ENCODE measurements at regions not wholly inside any gene's neighbourhood (a gene's known extent, or its start where the extent isn't known, plus 50 kb on each side); places are given as distances from the start of the nearest gene placed in this dataset.
"Not testable (repeated sequence)": the region's sequence is repeated elsewhere in the genome, so short reads cannot be mapped to it uniquely, and the experiment has no call there.

DNA sequence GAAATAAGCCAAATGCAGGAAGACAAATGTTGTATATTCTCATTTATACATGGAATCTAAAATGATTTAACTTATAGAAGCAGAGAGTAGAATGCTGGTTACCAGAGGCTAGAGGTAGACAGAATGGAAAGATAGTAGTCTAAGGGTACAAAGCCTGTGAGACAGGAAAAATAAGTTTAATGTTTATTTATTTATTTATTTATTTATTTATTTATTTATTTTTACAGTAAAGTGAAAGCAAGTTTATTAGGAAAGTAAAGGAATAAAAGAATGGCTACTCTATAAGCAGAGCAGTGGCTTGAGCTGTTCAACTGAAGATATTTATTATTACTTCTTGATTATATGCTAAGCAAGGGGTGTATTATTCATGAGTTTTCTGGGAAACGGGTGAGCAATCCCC, 203.2 kb downstream of the LAS1L start:
- no peak for DNase-seq

DNA sequence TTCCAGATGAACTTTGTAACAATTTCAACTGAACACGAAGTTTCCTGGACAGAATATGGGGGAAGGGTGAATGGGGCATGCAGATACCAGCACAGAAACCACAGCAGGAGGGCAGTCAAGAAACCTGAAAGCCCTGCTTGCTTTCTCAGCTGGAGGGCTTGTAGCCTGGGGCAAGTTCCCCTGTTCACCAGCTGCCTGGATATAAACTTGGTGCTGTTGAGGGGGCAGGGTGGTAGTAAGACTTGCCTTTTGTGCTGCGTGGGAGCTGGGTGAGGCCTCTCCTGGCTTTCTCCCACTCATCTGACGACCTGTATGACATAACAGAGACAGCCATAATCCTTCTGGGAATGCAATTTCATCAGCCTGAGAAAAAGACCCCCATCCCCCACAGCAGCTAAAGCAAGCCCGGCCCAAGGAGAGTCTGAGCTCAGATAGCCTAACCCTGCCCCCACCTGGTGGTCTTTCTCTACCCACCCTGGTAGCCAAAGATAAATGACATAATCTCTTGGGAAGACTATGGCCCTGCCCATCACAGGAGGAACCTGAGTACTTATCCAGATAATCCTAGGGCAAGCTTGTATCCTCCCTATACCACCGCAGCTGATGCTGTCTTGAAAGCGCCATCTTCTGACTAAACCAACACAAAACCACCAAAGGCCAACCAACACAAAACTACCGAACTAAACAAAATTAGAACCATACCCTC, 234.3 kb downstream of the LAS1L start:
- DNase-seq: no peak

DNA sequence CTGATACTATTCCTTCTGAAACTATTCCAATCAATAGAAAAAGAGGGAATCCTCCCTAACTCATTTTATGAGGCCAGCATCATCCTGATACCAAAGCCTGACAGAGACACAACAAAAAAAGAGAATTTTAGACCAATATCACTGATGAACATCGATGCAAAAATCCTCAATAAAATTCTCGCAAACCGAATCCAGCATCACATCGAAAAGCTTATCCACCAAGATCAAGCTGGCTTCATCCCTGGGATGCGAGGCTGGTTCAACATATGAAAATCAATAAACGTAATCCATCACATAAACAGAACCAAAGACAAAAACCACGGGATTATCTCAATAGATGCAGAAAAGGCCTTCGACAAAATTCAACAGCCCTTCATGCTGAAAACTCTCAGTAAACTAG, 251.7 kb downstream of the LAS1L start:
- DNase-seq: not testable (repeated sequence)

DNA sequence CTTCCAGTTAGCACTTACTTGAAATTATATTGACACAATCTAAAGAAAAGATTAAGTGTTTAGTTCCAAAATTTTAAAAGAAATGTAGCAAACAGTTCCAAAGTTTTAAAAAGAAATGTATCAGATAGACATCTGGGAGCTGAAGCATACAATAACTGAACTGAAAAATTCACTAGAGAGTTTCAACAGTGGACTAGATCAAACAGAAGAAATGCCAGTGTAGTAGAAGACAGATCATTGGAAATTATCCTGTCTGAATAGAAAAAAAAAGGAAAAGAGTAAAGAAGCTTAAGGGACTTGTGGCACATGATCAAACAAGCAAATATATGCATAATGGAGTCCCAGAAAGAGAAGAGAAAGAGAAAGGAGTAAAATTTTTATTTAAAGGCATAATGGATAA, 261.4 kb downstream of the LAS1L start:
- DNase-seq: no peak

GRCh38 chrX:65266482-65266881, 268.1 kb downstream of the LAS1L start:
- DNase-seq: no peak

GRCh38 chrX:65253817-65254216, 277.6 kb upstream of the ZC4H2 start:
- no peak for DNase-seq

DNA sequence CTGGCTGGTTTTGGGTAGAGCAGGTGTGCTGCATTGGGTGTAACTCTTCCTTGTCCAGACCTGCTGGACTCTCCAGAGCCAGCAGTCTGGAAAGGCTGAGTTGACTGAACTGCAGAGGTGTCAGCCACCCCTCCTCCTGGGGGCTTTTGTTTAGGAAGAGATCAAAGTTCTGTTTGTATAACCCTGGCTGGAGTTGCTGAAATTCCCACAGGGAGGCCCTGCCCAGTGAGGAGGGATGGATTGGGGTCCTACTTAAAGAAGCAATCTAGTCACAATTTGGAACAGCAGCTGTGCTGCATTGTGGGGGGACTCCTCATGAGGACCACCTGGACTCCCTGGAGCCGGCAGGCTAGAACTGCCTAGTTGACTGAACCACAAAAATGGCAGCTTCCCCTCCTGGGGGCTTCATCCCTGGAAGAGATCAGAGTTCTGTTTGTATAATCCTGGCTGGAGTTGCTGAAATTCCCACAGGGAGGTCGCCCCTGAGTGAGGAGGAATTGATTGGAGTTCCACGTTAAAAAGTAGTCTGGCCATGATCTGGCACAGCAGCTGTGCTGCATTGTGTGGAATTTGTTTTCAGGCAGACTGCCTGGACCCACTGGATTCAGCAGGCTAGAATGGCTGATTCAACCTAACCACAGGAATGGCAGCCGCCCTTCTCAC, 264.9 kb upstream of the ZC4H2 start:
- no peak for DNase-seq

- no peak for DNase-seq
Observed at GRCh38 chrX:65203545-65203944, 227.3 kb upstream of the ZC4H2 start.

GRCh38 chrX:65196758-65197360, 220.6 kb upstream of the ZC4H2 start:
- no peak for DNase-seq

GRCh38 chrX:65195621-65196020, 219.4 kb upstream of the ZC4H2 start:
- DNase-seq: no peak

DNA sequence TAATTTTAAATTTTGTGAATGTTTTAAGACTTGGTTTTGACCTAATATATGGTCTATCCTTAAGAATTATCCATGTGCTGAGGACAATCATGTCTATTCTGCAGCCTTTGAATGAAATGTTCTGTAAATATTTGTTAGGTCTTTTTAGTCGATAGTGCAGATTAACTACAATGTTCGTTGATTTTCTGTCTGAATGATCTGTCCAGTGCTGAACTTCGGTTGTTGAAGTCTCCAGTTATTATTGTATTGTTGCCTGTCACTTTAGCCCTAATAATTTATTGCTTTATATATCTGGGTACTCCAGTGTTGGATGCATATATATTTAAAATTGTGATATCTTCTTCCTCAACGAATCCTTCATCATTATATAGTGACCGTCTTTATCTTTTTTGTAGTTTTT, 218.3 kb upstream of the ZC4H2 start:
- no peak for DNase-seq

DNA sequence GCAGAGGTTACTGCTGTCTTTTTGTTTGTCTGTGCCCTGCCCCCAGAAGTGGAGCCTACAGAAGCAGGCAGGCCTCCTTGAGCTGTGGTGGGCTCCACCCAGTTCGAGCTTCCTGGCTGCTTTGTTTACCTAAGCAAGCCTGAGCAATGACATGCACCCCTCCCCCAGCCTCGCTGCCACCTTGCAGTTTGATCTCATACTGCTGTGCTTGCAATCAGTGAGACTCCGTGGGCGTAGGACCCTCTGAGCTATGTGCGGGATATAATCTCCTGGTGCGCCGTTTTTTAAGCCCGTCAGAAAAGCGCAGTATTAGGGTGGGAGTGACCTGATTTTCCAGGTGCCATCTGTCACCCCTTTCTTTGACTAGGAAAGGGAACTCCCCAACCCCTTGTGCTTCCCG, 187.1 kb upstream of the ZC4H2 start:
- not testable (repeated sequence) for DNase-seq

- DNase-seq: no peak
Observed at GRCh38 chrX:65148232-65148631, 172.0 kb upstream of the ZC4H2 start.

DNA sequence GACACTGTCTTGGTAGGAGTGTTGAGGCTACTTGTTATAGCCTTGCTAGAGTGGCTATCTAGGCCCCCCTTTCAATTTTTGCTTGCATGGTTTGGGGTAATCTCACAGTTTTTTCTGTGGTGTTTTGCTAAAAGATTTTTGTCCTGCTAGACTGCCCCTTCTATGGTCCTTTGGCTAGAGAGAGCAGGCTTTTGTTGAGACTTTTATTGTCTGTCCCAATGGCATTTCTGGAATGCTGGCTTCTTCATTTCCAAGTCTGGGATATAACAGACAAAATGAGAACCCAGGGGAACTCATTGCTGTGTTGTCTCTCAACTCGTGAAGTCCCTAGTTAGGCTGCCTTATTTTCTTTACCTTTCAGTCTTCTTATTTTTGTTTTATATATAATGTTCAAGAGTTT, 160.2 kb upstream of the ZC4H2 start:
- no peak for DNase-seq

DNA sequence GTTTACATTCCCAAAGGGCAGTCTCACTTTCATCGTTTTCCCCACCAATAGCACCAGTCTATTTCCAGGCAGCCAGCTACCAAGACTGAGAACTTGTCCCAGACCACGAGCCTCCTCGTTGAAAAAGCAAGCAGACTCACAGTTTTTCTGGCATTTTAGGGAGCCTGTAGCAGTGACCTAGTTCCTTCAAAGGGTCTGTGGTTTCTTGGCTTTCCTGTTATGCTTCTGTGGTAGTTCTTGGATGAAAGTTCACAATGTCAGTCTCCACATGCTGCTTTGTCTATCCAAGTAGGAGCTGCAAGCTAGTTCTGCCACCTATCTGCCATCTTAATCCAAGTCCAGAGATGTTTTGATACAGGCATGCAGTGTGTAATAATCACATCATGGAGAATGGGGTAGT, 151.6 kb upstream of the ZC4H2 start:
- no peak for DNase-seq

GRCh38 chrX:65098851-65099250, 122.6 kb upstream of the ZC4H2 start:
- DNase-seq: no peak

GRCh38 chrX:65093658-65094057, 117.4 kb upstream of the ZC4H2 start:
- no peak for DNase-seq

GRCh38 chrX:65073233-65073632, 97.0 kb upstream of the ZC4H2 start:
- no peak for DNase-seq

DNA sequence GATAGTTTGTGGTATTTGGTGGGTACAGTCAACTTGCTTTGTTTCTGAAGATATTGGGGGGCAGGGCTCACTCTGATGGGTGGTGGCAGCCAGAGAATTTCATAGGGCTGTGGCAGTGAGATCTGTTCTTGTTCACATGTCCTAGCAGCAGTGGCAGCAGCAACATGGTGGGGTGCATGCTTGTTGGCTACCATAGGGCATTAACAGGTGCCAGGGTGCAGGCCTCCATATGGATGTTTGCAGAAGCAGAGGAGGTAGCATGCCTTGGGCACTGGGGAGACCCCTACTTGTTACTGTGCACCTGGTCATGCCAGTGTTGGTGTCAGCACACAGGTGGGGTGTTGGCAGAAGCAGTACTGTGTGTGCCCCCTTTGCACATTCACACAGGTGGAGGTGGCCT, 96.3 kb upstream of the ZC4H2 start:
- no peak for DNase-seq

DNA sequence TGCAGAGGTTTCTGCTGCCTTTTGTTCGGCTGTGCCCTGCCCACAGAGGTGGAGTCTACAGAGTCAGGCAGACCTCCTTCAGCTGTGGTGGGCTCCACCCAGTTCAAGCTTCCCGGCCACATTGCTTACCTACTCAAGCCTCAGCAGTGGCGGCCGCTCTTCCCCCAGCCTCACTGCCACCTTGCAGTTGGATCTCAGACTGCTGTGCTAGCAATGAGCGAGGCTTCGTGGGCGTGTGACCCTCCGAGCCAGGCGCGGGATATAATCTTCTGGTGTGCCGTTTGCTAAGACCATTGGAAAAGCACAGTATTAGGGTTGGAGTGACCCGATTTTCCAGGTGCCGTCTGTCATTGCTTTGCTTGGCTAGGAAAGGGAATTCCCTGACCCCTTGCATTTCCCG, 82.4 kb upstream of the ZC4H2 start:
- DNase-seq: not testable (repeated sequence)

DNA sequence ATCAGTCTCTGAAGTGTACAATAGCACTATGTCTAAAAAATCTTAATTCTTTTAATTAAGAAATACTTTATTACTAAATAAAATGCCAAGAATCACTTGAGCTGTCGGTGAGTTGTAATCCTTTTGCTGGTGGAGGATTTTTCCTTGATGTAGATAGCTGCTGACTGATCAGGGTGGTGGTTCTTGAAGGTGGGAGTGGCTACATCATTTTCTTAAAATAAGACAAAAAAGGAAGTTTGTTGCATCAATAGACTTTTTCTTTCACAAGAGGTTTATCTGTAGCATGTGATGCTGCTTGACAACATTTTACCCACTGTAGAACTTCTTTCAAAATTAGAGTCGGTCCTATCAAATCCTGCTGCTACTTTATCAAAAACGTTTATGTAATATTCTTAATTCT, 68.8 kb upstream of the ZC4H2 start:
- no peak for DNase-seq

- DNase-seq: no peak
Observed at GRCh38 chrX:65035446-65035770, 59.2 kb upstream of the ZC4H2 start.

GRCh38 chrX:65034668-65035445, 58.6 kb upstream of the ZC4H2 start, which contains the start of gene ZC3H12B:
ZC3H12B (plus strand) TSS chrX:65034826.
- peak; percentile 21 for DNase-seq

- DNase-seq: no peak
Observed at GRCh38 chrX:65034292-65034667, 58.0 kb upstream of the ZC4H2 start.

Measured in NCI-H1092 treated with DMSO at 0.1 percent for 48 hours (cell line).